GM18498 (cell line): ENCODE measurements at regions not wholly inside any gene's neighbourhood (a gene's known extent, or its start where the extent isn't known, plus 50 kb on each side); places are given as distances from the start of the nearest gene placed in this dataset.

Source experiments
- ATAC-seq: cut with Tn5 transposase; IDR thresholded peaks from one replicate; pipeline ENCODE4 v1.9.1; 2021; ENCODE audit warnings: mild to moderate bottlenecking, moderate library complexity; ENCODE audit not compliant: unreplicated experiment

DNA sequence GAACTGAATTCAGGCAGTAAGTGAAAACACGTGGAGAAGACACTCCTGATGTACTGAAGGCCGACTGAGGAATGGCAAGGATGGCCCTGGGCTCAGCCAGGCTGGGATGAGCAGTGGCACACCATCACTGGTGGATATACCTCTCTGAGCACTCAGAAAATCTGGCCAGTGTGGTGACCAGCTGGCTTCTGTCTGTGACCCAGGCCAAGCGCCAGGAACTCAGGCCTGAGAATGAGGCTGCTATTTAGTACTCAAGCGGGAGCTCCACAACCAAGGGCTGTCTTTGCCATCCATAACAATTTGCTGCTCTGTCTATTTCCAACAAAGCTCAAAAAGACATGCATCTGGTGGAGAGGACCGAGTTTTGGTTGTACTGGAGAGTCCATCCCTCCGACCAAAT is 586.3 kb downstream of the BCL11B start:
- no peak for ATAC-seq

- ATAC-seq = no peak
Measured at GRCh38 chr14:98688446-98688845, 583.6 kb downstream of the BCL11B start.

- ATAC-seq = no peak
Measured at GRCh38 chr14:98689951-98690350, 582.0 kb downstream of the BCL11B start.

- ATAC-seq = no peak
Measured at GRCh38 chr14:98692832-98693231, 579.2 kb downstream of the BCL11B start.

- no peak for ATAC-seq
Measured at GRCh38 chr14:98694541-98694940, 577.5 kb downstream of the BCL11B start.

- ATAC-seq = no peak
Measured at GRCh38 chr14:98695809-98696208, 576.2 kb downstream of the BCL11B start.

DNA sequence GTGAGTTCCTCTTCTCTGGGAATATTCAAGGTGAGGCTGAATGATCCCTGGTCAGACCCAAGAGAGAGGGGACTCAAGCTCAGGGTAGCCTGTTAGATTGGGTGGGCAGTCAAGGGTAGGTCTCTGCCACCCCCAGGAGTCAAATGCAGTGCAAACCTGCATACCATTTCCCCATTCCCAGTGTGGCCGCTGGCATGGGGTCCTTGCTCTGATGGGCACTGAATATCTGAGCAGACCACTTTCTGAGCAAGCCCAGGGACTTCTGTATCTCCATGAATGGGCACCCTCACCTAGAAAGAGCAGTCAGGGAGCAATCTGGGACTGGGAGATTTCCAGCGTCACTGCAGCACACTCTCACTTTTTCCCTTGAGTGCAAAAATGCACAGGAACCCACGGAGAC is 573.7 kb downstream of the BCL11B start:
- no peak for ATAC-seq

- ATAC-seq = no peak
Measured at GRCh38 chr14:98700748-98701147, 571.2 kb downstream of the BCL11B start.

- ATAC-seq = no peak
Measured at GRCh38 chr14:98701377-98701776, 570.6 kb downstream of the BCL11B start.

- no peak for ATAC-seq
Measured at GRCh38 chr14:98704441-98704840, 567.6 kb downstream of the BCL11B start.

- no peak for ATAC-seq
Measured at GRCh38 chr14:98705871-98706300, 566.1 kb downstream of the BCL11B start.

DNA sequence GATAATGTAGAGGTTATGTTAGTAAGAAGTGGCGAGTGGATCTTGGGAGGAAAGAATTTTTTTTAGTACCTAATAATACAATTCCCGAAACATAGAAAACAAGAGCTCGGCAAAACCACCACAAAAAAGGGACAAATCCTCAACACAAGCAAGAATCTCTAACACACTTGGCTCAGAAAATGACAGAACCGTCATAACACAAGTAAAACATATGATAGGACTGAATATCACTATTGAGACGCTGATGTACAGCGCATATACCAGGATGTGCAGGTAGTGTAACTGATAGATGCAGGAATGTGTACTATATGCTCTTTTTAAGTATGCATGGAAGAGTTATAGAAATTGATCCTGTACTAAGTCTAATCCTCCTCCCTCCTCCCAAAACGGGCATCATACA is 564.5 kb downstream of the BCL11B start:
- no peak for ATAC-seq

- no peak for ATAC-seq
Measured at GRCh38 chr14:98708555-98708954, 563.4 kb downstream of the BCL11B start.

DNA sequence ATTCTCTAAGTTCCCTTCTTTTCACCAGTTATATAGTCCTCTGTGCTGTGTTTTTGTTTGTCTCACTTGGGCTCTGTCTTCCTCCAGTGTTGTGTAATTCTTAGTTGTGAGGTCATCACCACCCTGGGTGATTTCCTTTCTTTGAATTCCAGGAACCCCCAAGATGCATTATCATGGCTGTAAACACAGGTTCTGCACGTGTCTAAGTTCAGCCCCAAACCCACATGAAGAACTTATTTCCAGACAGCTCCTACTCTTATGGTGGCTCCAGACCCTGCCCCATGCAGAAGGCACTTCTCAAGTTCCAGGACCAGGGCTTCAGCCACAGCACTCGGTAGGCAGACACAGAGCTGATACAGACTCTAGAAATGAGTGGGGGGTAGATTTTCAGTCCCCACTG is 560.5 kb downstream of the BCL11B start:
- ATAC-seq = no peak

- ATAC-seq = no peak
Measured at GRCh38 chr14:98714626-98715425, 557.2 kb downstream of the BCL11B start.

GRCh38 chr14:98716133-98716532 is 555.9 kb downstream of the BCL11B start:
- no peak for ATAC-seq

- no peak for ATAC-seq
Measured at GRCh38 chr14:98721061-98721460, 550.9 kb downstream of the BCL11B start.

DNA sequence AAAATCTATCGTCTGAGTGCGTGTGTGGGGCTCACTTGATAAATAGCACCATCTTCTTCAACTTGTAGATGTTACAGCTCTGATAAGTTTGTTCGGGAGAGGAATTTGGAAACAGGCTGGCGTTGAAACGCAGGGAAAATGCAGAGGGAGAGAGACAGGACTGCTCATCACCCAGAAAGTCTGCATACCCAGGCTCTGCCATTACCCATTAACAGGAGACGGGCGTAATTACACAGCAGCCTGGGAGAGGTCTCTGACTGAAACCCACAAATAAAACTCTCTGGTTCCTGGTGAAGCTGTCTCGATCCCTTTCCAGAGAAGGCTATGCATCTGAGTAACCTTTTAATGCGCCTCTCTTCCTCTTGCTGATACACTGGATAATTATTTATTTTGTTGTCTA is 547.3 kb downstream of the BCL11B start:
- no peak for ATAC-seq

DNA sequence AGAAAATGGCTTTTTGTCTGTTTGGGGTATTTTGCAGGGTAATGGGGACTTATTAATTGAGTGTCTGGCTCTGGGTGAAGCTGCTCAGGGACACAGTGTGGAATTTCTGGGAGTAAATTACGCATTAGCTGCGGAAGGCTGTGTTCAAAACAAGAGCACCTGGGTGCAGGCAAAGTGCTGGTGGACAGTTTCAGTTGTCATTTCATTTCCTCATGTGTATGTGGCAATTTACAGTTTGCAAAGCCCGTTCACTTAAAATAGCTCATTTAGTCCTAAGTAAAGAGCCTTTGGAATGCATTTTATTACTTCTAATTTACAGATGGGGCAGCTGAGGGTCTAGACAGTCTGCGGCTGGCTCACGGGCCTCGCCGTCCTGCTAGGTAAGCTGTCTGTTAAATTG is 546.8 kb downstream of the BCL11B start:
- ATAC-seq = no peak

DNA sequence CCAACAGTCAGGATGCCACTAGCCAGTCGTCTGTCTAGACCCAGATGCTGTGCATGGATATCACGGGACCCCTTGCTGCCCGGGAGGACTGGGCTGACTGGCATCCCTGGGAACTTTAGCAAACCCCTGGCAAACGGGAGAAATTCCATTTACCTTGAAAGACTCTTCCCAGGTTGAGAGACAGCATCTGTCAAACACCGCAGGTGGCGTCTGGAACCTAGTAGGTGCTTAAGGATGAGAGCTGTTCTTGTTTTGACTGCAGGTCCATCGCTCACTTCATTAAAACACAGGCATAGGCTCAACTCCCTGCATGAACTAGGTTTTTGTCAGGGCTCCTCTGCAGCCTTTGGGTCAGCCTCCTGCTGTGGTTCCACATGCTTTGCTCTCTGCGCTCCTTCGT is 546.3 kb downstream of the BCL11B start:
- no peak for ATAC-seq

DNA sequence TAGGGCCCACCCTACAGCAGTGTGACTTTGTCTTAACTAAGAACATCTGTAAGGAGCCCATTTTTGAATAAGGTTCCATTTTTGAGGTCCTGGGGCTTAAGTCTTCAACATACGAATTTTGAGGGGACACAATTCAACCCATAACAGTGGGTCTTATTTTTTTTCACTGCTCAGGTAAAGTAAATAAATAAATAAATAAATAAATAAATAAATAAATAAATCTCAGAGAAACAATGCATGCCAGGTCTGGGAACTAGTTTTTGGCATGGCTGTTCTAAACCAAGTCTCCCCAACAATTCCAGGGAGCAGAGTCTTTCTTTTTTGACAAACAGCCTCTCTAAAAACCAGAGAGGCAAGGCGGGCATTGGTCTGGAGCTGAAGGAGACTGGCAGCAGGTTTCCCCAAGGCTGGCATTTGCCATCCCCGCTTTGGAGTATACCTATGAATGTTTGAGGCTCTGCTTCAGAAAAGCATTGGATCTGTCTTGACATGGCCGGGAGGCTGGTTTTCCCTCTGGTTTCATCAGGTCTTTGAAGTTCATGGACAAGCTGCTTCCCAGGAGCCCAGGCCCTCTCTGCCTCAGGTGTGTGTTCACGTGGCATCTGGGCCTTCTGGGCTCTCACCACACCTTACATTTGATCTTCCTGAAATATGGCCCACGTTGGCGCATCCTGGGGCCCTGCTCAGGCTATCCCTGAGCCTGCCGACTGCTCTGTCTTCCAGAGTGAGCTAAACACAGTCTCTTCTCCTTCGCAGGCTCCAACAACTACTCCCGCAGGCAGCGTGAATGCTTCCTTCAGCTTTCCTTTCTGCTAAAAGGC is 545.2 kb downstream of the BCL11B start:
- ATAC-seq = no peak

DNA sequence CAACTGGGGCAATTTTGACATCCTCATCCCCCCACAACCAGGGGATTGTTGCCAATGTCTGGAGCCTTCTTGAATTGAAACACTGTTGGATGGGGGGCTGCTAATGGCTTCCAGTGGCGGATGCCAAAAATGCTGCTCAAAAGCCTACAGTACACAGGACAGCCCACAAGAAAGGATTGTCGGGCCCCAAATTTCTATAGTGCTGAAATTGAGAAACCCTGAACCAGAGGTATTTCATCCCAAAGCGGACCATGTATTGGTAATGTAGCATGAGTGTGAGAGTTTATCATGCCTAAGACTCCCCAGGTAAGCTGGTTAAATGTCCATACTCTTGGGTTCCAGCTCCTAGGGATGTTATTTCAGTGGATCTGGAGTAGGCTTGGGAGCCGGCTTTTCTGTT is 544.0 kb downstream of the BCL11B start:
- ATAC-seq = no peak
